IMR-90 (cell line): ENCODE measurements at regions not wholly inside any gene's neighbourhood (a gene's known extent, or its start where the extent isn't known, plus 50 kb on each side); places are given as distances from the start of the nearest gene placed in this dataset.

Experiments used
- ATAC-seq: fragments of 200-7000 bp; cut with Tn5 transposase; 2 replicates; pipeline ENCODE4 v1.9.1; 2020; ENCODE audit warnings: low read depth, mild to moderate bottlenecking, moderate library complexity
- BruUV-seq: library from RNA; stranded (reverse); fragments of 400-500 nt; replicated peaks from 2 replicates; lab custom pipeline; 2021; lab: Mats Ljungman, UMichigan
- CTCF ChIA-PET: fragments of 300-600 bp; formaldehyde crosslinking; extraction: SDS; loops from one replicate; lab custom pipeline; 2021; ENCODE audit warnings: antibody characterized with exemption; lab: Yijun Ruan, JAX
- POLR2A ChIA-PET: fragments of 300-600 bp; sonication (Branson Sonifier 250); formaldehyde crosslinking; loops from one replicate; lab custom pipeline; 2022; ENCODE audit warnings: antibody characterized with exemption; ENCODE audit not compliant: unreplicated experiment; lab: Charles Lee
- DNase-seq: peaks from one replicate; pipeline ENCODE4 v3.0.0; 2013
- H2AFZ ChIP-seq: replicated peaks from 2 replicates; pipeline ENCODE3; 2013; ENCODE audit warnings: low read length, mild to moderate bottlenecking; ENCODE audit not compliant: poor library complexity
- H2AK5ac ChIP-seq: 2 replicates; pipeline ENCODE4 v1.6.1; 2013; ENCODE audit warnings: low read depth, low read length, inconsistent platforms
- H2AK9ac ChIP-seq: replicated peaks from 2 replicates; pipeline ENCODE3; 2013; ENCODE audit warnings: mild to moderate bottlenecking, low read depth, low read length, moderate library complexity; ENCODE audit not compliant: poor library complexity
- H2BK120ac ChIP-seq: 2 replicates; pipeline ENCODE4 v1.6.1; 2013; ENCODE audit warnings: low read depth, low read length, inconsistent platforms
- H2BK15ac ChIP-seq: 3 replicates; pipeline ENCODE4 v1.6.1; 2013; ENCODE audit warnings: low read depth, low read length, inconsistent platforms
- H2BK20ac ChIP-seq: 2 replicates; pipeline ENCODE4 v1.6.1; 2013; ENCODE audit warnings: low read depth, mild to moderate bottlenecking, inconsistent platforms, low read length, moderate library complexity
- H2BK5ac ChIP-seq: 2 replicates; pipeline ENCODE4 v1.6.1; 2013; ENCODE audit warnings: mild to moderate bottlenecking, low read depth, low read length, inconsistent platforms; ENCODE audit not compliant: poor library complexity, severe bottlenecking
- H3K14ac ChIP-seq: replicated peaks from 2 replicates; pipeline ENCODE4 v1.6.1; 2013; ENCODE audit warnings: low read depth, low read length, inconsistent platforms
- H3K18ac ChIP-seq: 2 replicates; pipeline ENCODE4 v1.6.1; 2013; ENCODE audit warnings: low read depth, low read length, control low read depth
- H3K23ac ChIP-seq: 2 replicates; pipeline ENCODE4 v1.6.1; 2013; ENCODE audit warnings: low read depth, low read length, inconsistent platforms
- H3K27ac ChIP-seq: 2 replicates; pipeline ENCODE4 v1.5.1; 2013; ENCODE audit warnings: mild to moderate bottlenecking, control low read depth, low read length; ENCODE audit not compliant: insufficient read depth
- H3K27me3 ChIP-seq: 2 replicates; pipeline ENCODE4 v1.6.1; 2013; ENCODE audit warnings: low read length; ENCODE audit not compliant: control insufficient read depth, insufficient read depth
- H3K36me3 ChIP-seq: 2 replicates; pipeline ENCODE4 v1.6.1; 2013; ENCODE audit warnings: low read length, mixed read lengths; ENCODE audit not compliant: control insufficient read depth, insufficient read depth
- H3K4ac ChIP-seq: 2 replicates; pipeline ENCODE4 v1.6.1; 2013; ENCODE audit warnings: low read depth, low read length, inconsistent platforms
- H3K4me1 ChIP-seq: 2 replicates; pipeline ENCODE4 v1.6.1; 2013; ENCODE audit warnings: low read length, mixed read lengths; ENCODE audit not compliant: control insufficient read depth, insufficient read depth
- H3K4me2 ChIP-seq: 2 replicates; pipeline ENCODE4 v1.6.1; 2013; ENCODE audit warnings: low read depth, mild to moderate bottlenecking, control low read depth, low read length, moderate library complexity
- H3K4me3 ChIP-seq: 2 replicates; pipeline ENCODE4 v1.5.1; 2013; ENCODE audit warnings: low read depth, mild to moderate bottlenecking, control low read depth, low read length, moderate library complexity; ENCODE audit not compliant: insufficient read depth
- H3K56ac ChIP-seq: 2 replicates; pipeline ENCODE4 v1.6.1; 2013; ENCODE audit warnings: low read length, inconsistent platforms; ENCODE audit not compliant: insufficient read depth; ENCODE audit errors: extremely low read depth
- H3K79me1 ChIP-seq, 2 experiments: 2 replicates each; pipeline ENCODE4 v1.6.1; 2013; ENCODE audit warnings: low read length in 2 of 2, inconsistent platforms in 1 of 2, low read depth in 1 of 2
- H3K9ac ChIP-seq: 2 replicates; pipeline ENCODE4 v1.6.1; 2013; ENCODE audit warnings: low read depth, low read length, control low read depth
- H3K9me1 ChIP-seq: 2 replicates; pipeline ENCODE4 v1.6.1; 2013; ENCODE audit warnings: low read length, inconsistent platforms; ENCODE audit not compliant: insufficient read depth
- H3K9me3 ChIP-seq: 2 replicates; pipeline ENCODE4 v1.6.1; 2013; ENCODE audit warnings: low read length; ENCODE audit not compliant: control insufficient read depth, insufficient read depth
- H4K20me1 ChIP-seq: 2 replicates; pipeline ENCODE4 v1.6.1; 2013; ENCODE audit warnings: low read length, inconsistent platforms; ENCODE audit not compliant: insufficient read depth
- H4K5ac ChIP-seq: 2 replicates; pipeline ENCODE4 v1.6.1; 2013; ENCODE audit warnings: mild to moderate bottlenecking, low read depth, low read length, control low read depth
- H4K8ac ChIP-seq, 2 experiments: 2 replicates each; pipeline ENCODE4 v1.6.1; 2013; ENCODE audit warnings: low read depth in 2 of 2, low read length in 2 of 2, control low read depth in 1 of 2, inconsistent platforms in 1 of 2
- H4K91ac ChIP-seq: 2 replicates; pipeline ENCODE4 v1.6.1; 2013; ENCODE audit warnings: low read depth, low read length, inconsistent platforms; ENCODE audit not compliant: insufficient read depth
- BHLHE40 ChIP-seq: fragments of 150-350 bp; IDR thresholded peaks from 2 replicates; pipeline ENCODE4 v1.6.1; 2016; ENCODE audit warnings: mild to moderate bottlenecking, low read depth, low read length
- CEBPB ChIP-seq: IDR thresholded peaks from 2 replicates; pipeline ENCODE4 v1.6.1; 2012; ENCODE audit warnings: low read depth, low read length, improper control_type of control experiment
- CHD1 ChIP-seq: IDR thresholded peaks from 2 replicates; pipeline ENCODE4 v1.6.1; 2012; ENCODE audit warnings: low read depth, low read length, improper control_type of control experiment
- CTCF ChIP-seq: conservative IDR thresholded peaks from 2 replicates; pipeline ENCODE4 v1.5.1; 2012; ENCODE audit warnings: mild to moderate bottlenecking, low read depth, low read length, improper control_type of control experiment
- ELK1 ChIP-seq: fragments of 150-350 bp; IDR thresholded peaks from 2 replicates; pipeline ENCODE4 v1.6.1; 2016; ENCODE audit warnings: low read depth, mild to moderate bottlenecking, low read length, moderate library complexity, borderline replicate concordance
- FOS ChIP-seq: fragments of 150-350 bp; IDR thresholded peaks from 2 replicates; pipeline ENCODE4 v1.6.1; 2016; ENCODE audit warnings: low read depth, low read length
- MAFK ChIP-seq: IDR thresholded peaks from 2 replicates; pipeline ENCODE4 v1.6.1; 2012; ENCODE audit warnings: low read depth, low read length, improper control_type of control experiment
- MAZ ChIP-seq: IDR thresholded peaks from 2 replicates; pipeline ENCODE4 v1.6.1; 2012; ENCODE audit warnings: low read depth, mild to moderate bottlenecking, low read length, improper control_type of control experiment, moderate library complexity, borderline replicate concordance
- MXI1 ChIP-seq: IDR thresholded peaks from 2 replicates; pipeline ENCODE4 v1.6.1; 2012; ENCODE audit warnings: low read depth, mild to moderate bottlenecking, low read length, moderate library complexity, borderline replicate concordance
- NFE2L2 ChIP-seq: fragments of 150-350 bp; IDR thresholded peaks from 2 replicates; pipeline ENCODE4 v1.6.1; 2016; ENCODE audit warnings: low read depth, mild to moderate bottlenecking, low read length
- POLR2A ChIP-seq: IDR thresholded peaks from 2 replicates; pipeline ENCODE4 v1.6.1; 2012; ENCODE audit warnings: mild to moderate bottlenecking, low read depth, low read length
- RAD21 ChIP-seq: IDR thresholded peaks from 2 replicates; pipeline ENCODE4 v1.6.1; 2012; ENCODE audit warnings: low read length, improper control_type of control experiment
- RCOR1 ChIP-seq: IDR thresholded peaks from 2 replicates; pipeline ENCODE4 v1.6.1; 2012; ENCODE audit warnings: mild to moderate bottlenecking, low read length, improper control_type of control experiment; ENCODE audit not compliant: insufficient replicate concordance
- RFX5 ChIP-seq: IDR thresholded peaks from 2 replicates; pipeline ENCODE4 v1.8.0; 2012; ENCODE audit warnings: low read depth, mild to moderate bottlenecking, low read length, moderate library complexity
- SMC3 ChIP-seq: fragments of 150-350 bp; IDR thresholded peaks from 2 replicates; pipeline ENCODE4 v1.6.1; 2016; ENCODE audit warnings: low read depth, mild to moderate bottlenecking, antibody characterized with exemption, low read length, moderate library complexity
- USF2 ChIP-seq: fragments of 150-350 bp; IDR thresholded peaks from 2 replicates; pipeline ENCODE4 v1.6.1; 2017; ENCODE audit warnings: mild to moderate bottlenecking, antibody characterized with exemption, low read length, low read depth
- WGBS, 2 experiments: methylation state at CpG; one replicate each; pipeline versions ENCODE4 v1.1.5 to v1.1.7; 2013; ENCODE audit warnings: missing lambda C conversion rate in 2 of 2; ENCODE audit not compliant: insufficient read length in 1 of 2; ENCODE audit errors: extremely low coverage in 2 of 2; 5-methylcytosine and 5-hydroxymethylcytosine counted together
- dilution Hi-C: fragments of 300-500 bp; cut with HindIII; formaldehyde crosslinking; loops from one replicate; pipeline ENCODE4 v1.14.3; 2018; ENCODE audit warnings: low sequenced_read_pairs; ENCODE audit not compliant: unreplicated experiment
- in situ Hi-C: fragments of 300-500 bp; cut with MboI; formaldehyde crosslinking; loops from 3 replicates; pipeline ENCODE4 v1.14.3; 2019; ENCODE audit warnings: low sequenced_read_pairs, inconsistent platforms, mixed read lengths
- intact Hi-C: fragments of 100-400 bp; cut with micrococcal nuclease; formaldehyde crosslinking; loops from 2 replicates; pipeline ENCODE4 v1.10.0; 2022

- Histone ChIP-seq H3K79me1 (no peaks in the 10 kb centered on the region), H3K9me3 (no peaks in the 10 kb centered on the region), H2BK20ac (no peak overlapping the region), H2BK15ac (no peak overlapping the region), H3K9me1 (no peaks in the 10 kb centered on the region), H3K18ac (no peak overlapping the region), H3K9ac (no peak overlapping the region), H3K27me3 (peaks cover 2% of the 10 kb centered on the region; the same call in 1 of the 2 replicates), H4K91ac (no peak overlapping the region), H2BK5ac (no peak overlapping the region), H3K56ac (no peak overlapping the region), H3K4ac (no peak overlapping the region), H2AK9ac (no peak overlapping the region), H3K23ac (no peak overlapping the region), H3K4me3 (no peak overlapping the region), H4K5ac (no peak overlapping the region), H4K8ac (no peak overlapping the region), H3K27ac (no peak overlapping the region), H3K4me2 (no peak overlapping the region), H3K14ac (no peak overlapping the region), H2AK5ac (no peak overlapping the region), H3K36me3 (no peaks in the 10 kb centered on the region), H2AFZ (no peak overlapping the region), H2BK120ac (no peak overlapping the region), H4K20me1 (no peaks in the 10 kb centered on the region), H3K4me1 (no peaks in the 10 kb centered on the region)
- POLR2A ChIA-PET, result no interaction called here
- no peak for DNase-seq
- in situ Hi-C loops (no loop called here), intact Hi-C loops (no loop called here), dilution Hi-C loops (no loop called here)
- ATAC-seq, result no peak
- no peak for TF ChIP-seq MAZ
- TF ChIP-seq POLR2A, result no peak
- TF ChIP-seq RCOR1, result no peak
- TF ChIP-seq ELK1, result no peak
- TF ChIP-seq FOS, result no peak
- no peak for TF ChIP-seq CEBPB
- TF ChIP-seq MAFK, result no peak
- TF ChIP-seq RAD21, result no peak
- TF ChIP-seq NFE2L2, result no peak
- no peak for TF ChIP-seq RFX5
- TF ChIP-seq BHLHE40, result no peak
- no peak for TF ChIP-seq MXI1
- no peak for TF ChIP-seq CTCF
- TF ChIP-seq SMC3, result no peak
- no peak for TF ChIP-seq USF2
- TF ChIP-seq CHD1, result no peak
- CTCF ChIA-PET, result no interaction called here
- 96% methylated on average over 3 of the region's 8 CpGs; no CpG with 5 or more reads in 1 of the 2 experiments for WGBS, 2 experiments
- no TSS peak for BruUV-seq
These were observed 346.1 kb upstream of the ID2 start for GRCh38 chr2:8335801-8336200.
